ENCODE measurements at regions not wholly inside any gene's neighbourhood (a gene's known extent, or its start where the extent isn't known, plus 50 kb on each side); places are given as distances from the start of the nearest gene placed in this dataset.

DNA sequence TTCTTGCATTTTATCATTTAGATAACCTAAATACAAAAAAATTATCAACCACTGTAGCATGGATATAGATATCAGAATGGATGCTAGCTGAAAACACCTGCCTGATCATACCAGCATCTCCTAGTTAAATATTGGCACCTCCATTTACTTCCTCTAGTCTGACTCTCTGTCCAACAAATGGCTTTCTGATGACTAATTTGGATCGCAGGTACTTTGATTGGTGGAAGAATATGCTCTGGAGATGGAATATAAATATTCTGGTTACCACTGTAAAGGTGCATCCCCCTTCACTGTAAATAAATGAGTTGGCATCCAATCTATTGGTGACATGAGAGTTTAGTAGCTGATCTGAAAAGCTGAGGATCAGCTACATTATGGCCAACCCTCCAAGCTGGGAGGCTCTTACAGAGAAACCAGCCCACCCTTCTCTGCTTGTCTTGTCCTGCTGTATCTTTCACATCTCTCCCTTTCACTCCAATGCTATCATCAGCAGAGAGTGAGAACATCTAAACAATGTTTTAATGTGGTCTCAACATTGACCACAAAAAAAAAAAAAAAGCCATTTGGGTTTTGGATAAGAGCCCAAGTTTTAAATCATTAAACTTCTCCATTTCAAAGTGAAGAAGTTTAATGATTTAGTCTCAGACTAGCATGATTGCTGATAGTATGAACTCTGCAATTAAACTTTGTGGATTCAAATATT is 90.5 kb downstream of the PMAIP1 start:
- TF ChIP-seq, protein P1, sequence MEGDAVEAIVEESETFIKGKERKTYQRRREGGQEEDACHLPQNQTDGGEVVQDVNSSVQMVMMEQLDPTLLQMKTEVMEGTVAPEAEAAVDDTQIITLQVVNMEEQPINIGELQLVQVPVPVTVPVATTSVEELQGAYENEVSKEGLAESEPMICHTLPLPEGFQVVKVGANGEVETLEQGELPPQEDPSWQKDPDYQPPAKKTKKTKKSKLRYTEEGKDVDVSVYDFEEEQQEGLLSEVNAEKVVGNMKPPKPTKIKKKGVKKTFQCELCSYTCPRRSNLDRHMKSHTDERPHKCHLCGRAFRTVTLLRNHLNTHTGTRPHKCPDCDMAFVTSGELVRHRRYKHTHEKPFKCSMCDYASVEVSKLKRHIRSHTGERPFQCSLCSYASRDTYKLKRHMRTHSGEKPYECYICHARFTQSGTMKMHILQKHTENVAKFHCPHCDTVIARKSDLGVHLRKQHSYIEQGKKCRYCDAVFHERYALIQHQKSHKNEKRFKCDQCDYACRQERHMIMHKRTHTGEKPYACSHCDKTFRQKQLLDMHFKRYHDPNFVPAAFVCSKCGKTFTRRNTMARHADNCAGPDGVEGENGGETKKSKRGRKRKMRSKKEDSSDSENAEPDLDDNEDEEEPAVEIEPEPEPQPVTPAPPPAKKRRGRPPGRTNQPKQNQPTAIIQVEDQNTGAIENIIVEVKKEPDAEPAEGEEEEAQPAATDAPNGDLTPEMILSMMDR (conservative IDR thresholded peaks at IDR 0.05) = no peak
- no peak for TF ChIP-seq ZFX (IDR thresholded peaks at IDR 0.05)

All from C4-2B (cell line).